ENCODE measurements at regions not wholly inside any gene's neighbourhood (a gene's known extent, or its start where the extent isn't known, plus 50 kb on each side); places are given as distances from the start of the nearest gene placed in this dataset.

DNA sequence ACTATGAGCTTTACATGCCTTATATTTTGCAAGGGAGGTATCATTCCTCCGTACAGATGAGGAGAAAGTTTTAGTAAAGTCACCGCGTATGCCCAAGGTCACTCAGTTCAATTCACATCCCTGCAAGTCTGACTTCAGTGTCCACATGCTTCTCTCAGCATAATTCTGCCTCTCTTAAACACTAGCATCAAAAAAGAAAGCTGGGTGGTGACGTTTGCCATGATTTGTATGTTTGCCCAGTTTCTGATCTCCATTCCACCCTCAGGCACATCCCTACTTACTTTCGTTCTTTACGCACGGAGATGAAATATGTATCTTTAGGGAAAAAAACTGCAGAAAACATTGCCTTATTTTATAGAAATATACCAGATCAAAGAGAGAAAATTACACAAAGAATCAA is 129.2 kb upstream of the PTPRM start:
- TF ChIP-seq, protein P1, sequence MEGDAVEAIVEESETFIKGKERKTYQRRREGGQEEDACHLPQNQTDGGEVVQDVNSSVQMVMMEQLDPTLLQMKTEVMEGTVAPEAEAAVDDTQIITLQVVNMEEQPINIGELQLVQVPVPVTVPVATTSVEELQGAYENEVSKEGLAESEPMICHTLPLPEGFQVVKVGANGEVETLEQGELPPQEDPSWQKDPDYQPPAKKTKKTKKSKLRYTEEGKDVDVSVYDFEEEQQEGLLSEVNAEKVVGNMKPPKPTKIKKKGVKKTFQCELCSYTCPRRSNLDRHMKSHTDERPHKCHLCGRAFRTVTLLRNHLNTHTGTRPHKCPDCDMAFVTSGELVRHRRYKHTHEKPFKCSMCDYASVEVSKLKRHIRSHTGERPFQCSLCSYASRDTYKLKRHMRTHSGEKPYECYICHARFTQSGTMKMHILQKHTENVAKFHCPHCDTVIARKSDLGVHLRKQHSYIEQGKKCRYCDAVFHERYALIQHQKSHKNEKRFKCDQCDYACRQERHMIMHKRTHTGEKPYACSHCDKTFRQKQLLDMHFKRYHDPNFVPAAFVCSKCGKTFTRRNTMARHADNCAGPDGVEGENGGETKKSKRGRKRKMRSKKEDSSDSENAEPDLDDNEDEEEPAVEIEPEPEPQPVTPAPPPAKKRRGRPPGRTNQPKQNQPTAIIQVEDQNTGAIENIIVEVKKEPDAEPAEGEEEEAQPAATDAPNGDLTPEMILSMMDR (IDR thresholded peaks at IDR 0.05): no peak
- no peak for TF ChIP-seq POLR2AphosphoS5 (IDR thresholded peaks at IDR 0.05)

Data from upper lobe of left lung (tissue), 4 donors.